GM21515 (cell line): ENCODE measurements at regions not wholly inside any gene's neighbourhood (a gene's known extent, or its start where the extent isn't known, plus 50 kb on each side); places are given as distances from the start of the nearest gene placed in this dataset.

Experiments
- ATAC-seq: cut with Tn5 transposase; IDR thresholded peaks from one replicate; pipeline ENCODE4 v1.9.1; 2021; ENCODE audit not compliant: unreplicated experiment

DNA sequence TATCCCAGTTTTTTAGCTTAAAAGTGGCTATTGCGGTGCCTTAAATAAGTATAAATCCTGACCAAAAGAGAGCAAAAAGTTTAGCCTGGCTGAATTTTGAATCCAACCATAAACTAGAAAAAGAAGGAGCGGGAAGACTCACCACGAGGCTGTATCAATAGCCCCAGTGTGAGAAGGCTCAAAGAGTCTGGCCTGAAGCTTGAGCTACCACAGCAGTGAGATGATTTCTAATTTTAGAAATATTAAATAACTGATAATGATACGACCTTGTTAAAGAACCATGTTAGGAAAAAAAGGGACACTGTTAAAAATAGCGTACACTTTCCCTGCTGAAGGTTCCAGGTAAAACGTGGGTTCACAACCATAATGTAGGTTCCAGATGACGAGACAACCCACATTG, 134.1 kb upstream of the ZNF462 start:
- no peak for ATAC-seq

GRCh38 chr9:106731910-106732309, 131.1 kb upstream of the ZNF462 start:
- no peak for ATAC-seq

DNA sequence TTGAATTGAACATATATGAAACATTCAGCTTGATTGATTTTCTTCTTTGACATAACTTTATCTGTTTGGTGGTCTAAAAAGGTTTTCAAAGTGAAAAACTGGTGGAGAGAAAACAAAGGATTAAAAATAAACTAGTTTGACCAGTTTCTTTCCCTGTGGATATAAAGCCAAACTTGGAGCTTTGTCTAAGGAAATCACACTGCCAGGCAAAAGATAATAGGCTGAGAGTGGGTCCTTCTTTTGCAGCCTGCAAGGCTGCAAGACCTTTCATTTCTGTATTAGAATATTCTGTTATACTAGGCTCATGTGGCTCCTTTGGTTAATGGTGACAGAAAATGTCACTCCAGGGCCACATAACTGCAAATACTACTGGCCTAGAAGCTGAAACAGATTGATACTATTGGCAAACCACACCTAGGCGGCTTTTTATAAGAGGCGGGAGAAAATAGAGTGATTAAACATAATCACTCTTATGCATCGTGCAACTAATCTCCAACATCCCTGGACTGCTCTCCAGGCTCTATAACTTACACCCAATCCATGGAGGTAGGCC, 129.1 kb upstream of the ZNF462 start:
- ATAC-seq: no peak

GRCh38 chr9:106737516-106737915, 125.5 kb upstream of the ZNF462 start:
- ATAC-seq: no peak

DNA sequence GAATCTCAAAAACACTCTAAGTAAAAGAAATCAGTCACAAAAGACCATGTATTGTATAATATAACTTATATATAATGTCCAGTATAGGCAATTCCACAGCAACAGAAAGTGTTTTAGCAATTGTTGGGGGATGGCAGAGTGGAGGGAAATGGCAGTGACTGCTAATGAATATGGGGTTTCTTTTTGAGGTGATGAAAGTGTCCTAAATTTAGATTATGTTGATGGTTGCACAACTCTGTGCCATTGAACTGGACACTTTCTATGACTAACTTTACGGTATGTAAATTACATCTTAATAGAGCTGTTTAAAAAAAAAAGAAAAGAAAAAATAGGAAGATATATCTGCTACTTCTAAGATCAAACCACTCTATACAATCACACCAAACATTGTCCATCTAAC, 124.9 kb upstream of the ZNF462 start:
- no peak for ATAC-seq

DNA sequence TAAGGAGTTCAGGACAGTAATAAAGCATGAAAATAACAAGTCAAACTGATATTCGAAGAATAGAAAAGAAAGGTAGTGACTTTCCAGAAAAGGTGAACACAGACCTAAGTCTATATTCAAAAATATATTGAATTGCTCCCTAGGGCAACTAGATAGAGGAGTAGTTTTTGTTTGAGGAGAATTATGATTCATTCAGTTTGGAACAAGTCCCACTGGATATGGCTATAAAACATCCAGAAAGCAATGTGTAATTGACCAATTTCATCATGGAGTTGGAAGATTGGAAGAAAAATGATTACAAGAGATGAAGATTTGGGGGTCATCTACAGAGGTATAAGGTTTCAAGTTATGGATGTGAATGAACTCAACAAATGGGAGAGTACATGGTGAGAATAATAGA, 117.5 kb upstream of the ZNF462 start:
- no peak for ATAC-seq

GRCh38 chr9:106745876-106746275, 117.1 kb upstream of the ZNF462 start:
- no peak for ATAC-seq

DNA sequence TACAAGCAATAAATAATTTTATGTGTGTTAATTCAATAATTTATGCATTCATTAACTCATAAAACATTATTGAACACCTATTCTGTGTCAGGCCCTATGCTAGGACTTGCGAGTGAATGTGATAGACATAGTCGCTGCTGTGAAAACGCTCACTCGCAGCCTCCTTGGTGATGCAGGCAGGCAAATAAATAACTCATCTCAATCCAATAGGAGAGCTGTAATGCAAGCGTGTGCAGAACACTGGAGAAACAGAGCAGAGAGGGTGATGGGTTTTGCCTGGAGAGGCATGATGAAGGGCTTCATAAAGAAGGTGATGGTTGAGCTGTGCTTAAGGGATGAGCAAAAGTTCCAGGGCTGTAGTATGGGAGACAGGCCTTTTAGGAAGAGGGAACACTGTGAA, 111.3 kb upstream of the ZNF462 start:
- no peak for ATAC-seq

- ATAC-seq: peak; percentile 3
These were observed 110.4 kb upstream of the ZNF462 start for GRCh38 chr9:106752581-106752980.

- peak; percentile 88 for ATAC-seq
These were observed 109.8 kb upstream of the ZNF462 start for GRCh38 chr9:106753155-106753671.

DNA sequence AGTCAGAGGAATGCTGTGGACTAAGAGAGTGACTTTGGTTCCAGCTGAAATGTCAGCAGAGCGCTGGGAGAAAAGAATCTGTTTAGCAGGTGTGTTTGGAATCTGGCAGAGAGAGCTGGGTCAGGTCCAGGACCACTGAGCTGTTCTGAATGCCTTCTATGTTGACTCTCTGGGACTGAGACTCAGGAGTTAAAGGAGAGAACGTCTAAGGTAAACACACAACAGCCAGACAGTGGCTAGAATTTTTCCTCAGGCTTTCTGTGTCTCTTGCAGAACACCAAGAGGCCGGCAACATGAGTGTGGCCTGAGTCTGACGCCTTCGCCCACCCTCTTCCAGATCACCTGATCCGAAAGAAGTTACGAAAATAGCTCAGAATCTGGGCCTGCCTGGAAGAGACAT, 107.2 kb upstream of the ZNF462 start:
- ATAC-seq: no peak

- ATAC-seq: no peak
These were observed 105.5 kb upstream of the ZNF462 start for GRCh38 chr9:106757514-106757913.

DNA sequence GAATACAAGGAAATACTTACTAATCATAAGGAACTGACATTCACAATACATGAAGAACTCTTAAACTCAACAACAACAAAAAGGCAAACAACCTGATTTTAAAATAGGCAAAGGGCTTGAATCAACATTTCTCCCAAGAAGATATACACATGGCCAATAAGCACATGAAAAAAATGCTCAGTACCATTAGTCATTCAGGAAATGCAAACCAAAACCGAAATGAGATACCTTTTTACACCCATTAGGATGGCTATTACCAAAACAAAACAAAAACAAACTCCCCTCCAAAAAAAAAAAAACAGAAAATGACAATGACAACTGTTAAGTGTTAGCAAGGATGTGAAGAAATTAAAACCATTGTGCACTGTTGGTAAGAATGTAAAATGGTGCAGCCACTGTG, 104.1 kb upstream of the ZNF462 start:
- ATAC-seq: peak; percentile 95

- no peak for ATAC-seq
These were observed 101.5 kb upstream of the ZNF462 start for GRCh38 chr9:106761493-106761892.

DNA sequence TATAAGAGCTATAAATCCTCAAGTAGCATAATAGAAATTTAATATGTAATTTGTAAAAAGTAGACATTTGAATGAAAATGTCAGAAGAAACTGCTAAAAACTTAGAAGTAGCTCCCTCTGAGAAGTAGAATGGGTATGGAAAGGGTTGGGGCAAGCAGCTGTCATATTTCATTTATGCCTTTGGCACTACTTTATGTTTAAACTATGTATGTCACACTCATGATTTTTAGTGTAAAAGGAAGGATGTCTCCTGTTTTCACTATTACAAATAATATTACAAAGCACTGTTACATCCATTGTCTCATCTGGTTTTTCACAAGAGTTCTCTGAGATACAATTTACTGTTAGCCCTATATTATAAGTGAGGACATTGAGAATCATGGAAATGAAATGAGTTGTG, 96.3 kb upstream of the ZNF462 start:
- ATAC-seq: no peak

GRCh38 chr9:106769331-106769730, 93.6 kb upstream of the ZNF462 start:
- no peak for ATAC-seq

GRCh38 chr9:106771608-106772007, 91.4 kb upstream of the ZNF462 start:
- no peak for ATAC-seq

- ATAC-seq: no peak
These were observed 90.3 kb upstream of the ZNF462 start for GRCh38 chr9:106772523-106773290.

- no peak for ATAC-seq
These were observed 89.2 kb upstream of the ZNF462 start for GRCh38 chr9:106773750-106774149.

DNA sequence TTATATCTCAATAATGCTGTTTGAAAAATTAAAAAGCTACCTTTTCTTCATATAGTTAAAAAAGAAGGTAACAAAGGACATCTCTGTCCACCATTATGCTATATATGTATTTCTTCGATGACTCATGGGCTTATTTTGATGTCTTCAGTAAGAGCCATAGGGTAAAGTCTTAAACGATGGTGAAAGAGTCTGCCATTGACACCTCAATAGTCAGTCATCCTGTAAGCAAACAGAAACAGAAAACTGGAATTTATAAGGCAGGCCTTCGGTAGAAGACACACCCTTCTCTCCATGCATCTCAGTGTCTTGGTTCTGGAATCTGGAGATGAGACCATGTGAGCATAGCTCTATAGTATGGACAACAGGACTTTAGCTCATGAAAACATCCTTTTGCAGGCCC, 87.0 kb upstream of the ZNF462 start:
- no peak for ATAC-seq

DNA sequence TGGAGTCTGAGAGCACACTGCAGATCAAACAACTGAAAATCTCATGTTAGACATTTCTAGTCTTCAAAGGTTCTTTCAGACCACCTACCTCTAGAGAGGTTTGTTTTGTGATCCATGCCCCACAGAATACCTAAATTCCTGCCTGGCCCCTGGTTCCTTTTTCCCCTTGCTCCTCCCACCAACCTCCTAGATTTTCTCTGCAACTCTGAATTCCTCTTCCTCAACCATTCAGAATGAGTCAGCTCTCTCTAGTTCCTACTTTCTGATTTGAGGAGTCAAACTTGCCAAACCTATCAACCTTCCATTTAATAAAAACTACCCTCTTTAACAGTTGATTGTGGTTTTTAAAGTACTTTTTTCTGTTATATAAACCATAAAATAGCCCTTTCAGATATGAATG, 83.2 kb upstream of the ZNF462 start:
- no peak for ATAC-seq

DNA sequence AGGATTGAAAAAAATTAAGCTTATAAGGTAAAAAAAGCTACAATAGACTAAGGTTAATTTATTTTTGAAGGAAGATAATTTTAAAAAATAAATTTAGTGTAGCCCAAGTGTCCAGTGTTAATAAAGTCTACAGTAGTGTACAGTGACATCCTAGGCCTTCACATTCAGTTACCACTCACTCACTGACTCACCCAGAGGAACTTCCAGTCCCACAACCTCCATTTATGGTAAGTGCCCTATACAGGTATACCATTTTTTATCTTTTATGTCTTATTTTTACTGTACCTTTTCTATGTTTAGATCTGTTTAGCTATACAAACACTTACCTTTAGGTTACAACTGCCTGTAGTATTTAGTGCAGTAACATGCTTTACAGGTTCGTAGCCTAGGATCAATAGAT, 79.8 kb upstream of the ZNF462 start:
- ATAC-seq: no peak

DNA sequence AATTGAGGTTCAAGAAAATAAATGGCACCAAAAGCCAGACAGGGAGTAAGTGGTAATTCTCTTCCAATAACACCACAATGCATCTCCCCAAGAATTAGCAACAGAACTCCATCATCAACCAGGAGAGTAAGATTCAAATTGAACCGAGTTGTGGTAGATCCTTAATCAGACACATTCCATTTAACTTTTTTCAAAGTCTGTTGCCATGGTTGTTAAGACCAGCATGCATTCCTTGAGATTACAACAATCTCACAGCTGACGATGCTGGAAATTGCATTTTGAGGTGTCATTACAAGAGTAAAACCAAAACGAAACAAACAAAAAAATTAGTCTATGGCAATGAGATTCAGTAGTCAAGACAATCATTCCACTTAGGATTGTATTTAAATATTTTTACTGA, 78.9 kb upstream of the ZNF462 start:
- ATAC-seq: no peak
